CD4-positive, alpha-beta T cell (primary cell): ENCODE measurements at regions not wholly inside any gene's neighbourhood (a gene's known extent, or its start where the extent isn't known, plus 50 kb on each side); places are given as distances from the start of the nearest gene placed in this dataset.
A peak's percentile ranks its signal among the peaks of the same experiment; 100 is the strongest.

Experiments used
- ATAC-seq: fragments of 200-7000 bp; cut with Tn5 transposase; one replicate; pipeline ENCODE4 v1.10.0; 2022; ENCODE audit warnings: mild to moderate bottlenecking; ENCODE audit not compliant: poor library complexity
- CTCF ChIA-PET: fragments of 350-600 bp; sonication (Branson Sonifier 250); formaldehyde crosslinking; loops from one replicate; lab custom pipeline; 2021; ENCODE audit warnings: antibody characterized with exemption, inconsistent platforms; lab: Charles Lee
- POLR2A ChIA-PET: fragments of 350-600 bp; sonication (Branson Sonifier 250); formaldehyde crosslinking; loops from one replicate; lab custom pipeline; 2021; ENCODE audit warnings: antibody characterized with exemption, inconsistent platforms; lab: Charles Lee
- DNase-seq, 14 experiments: peaks; one replicate each; pipeline ENCODE4 v3.0.0-alpha.2; 2013 to 2020; ENCODE audit warnings: mixed read lengths in 2 of 14
- H3K27ac ChIP-seq, 2 donors: one replicate each; pipeline versions ENCODE4 v1.5.1 to v1.7.0; 2013; ENCODE audit warnings: low read length in 2 of 2, low read depth in 1 of 2, mild to moderate bottlenecking in 1 of 2
- H3K27me3 ChIP-seq, 2 experiments: 1 replicate in 1 of 2; 2 replicates in 1 of 2; pipeline versions ENCODE4 v1.6.1 to v1.7.0; 2013; ENCODE audit warnings: low read length in 2 of 2, control low read depth in 1 of 2, mild to moderate bottlenecking in 1 of 2, moderate library complexity in 1 of 2; ENCODE audit not compliant: insufficient read depth in 2 of 2, control insufficient read depth in 1 of 2
- H3K36me3 ChIP-seq: one replicate; pipeline ENCODE4 v1.6.1; 2013; ENCODE audit warnings: low read length, control low read depth; ENCODE audit not compliant: insufficient read depth
- H3K4me1 ChIP-seq: one replicate; pipeline ENCODE4 v1.6.1; 2013; ENCODE audit warnings: low read length, control low read depth; ENCODE audit not compliant: insufficient read depth
- H3K4me3 ChIP-seq: one replicate; pipeline ENCODE4 v1.5.1; 2013; ENCODE audit warnings: mild to moderate bottlenecking, low read length, moderate library complexity
- H3K9me3 ChIP-seq, 2 experiments: 1 replicate in 1 of 2; 2 replicates in 1 of 2; pipeline versions ENCODE4 v1.6.1 to v1.7.0; 2013; ENCODE audit warnings: low read length in 2 of 2, mild to moderate bottlenecking in 2 of 2, control low read depth in 1 of 2, moderate library complexity in 1 of 2; ENCODE audit not compliant: control insufficient read depth in 1 of 2, insufficient read depth in 1 of 2
- H3K27ac Mint-ChIP-seq: one replicate; pipeline ENCODE4 v1.8.0; 2020; ENCODE audit warnings: mixed read lengths
- H3K27me3 Mint-ChIP-seq: one replicate; pipeline ENCODE4 v1.8.0; 2021; ENCODE audit warnings: mixed read lengths
- H3K36me3 Mint-ChIP-seq: one replicate; pipeline ENCODE4 v1.8.0; 2021; ENCODE audit warnings: low read depth, mixed read lengths
- H3K4me1 Mint-ChIP-seq: one replicate; pipeline ENCODE4 v1.8.0; 2021; ENCODE audit warnings: low read depth, mixed read lengths
- H3K4me3 Mint-ChIP-seq: one replicate; pipeline ENCODE4 v1.8.0; 2020; ENCODE audit warnings: mild to moderate bottlenecking, mixed read lengths
- H3K9me3 Mint-ChIP-seq: one replicate; pipeline ENCODE4 v1.8.0; 2020; ENCODE audit warnings: mixed read lengths
- intact Hi-C, 2 experiments: fragments of 100-400 bp; cut with DNase I in 1 of 2; cut with micrococcal nuclease in 1 of 2; formaldehyde crosslinking; loops; one replicate each; pipeline versions ENCODE4 v1.15.1 to v1.9.0; 2023 to 2025; cut with DNase I, micrococcal nuclease
- TF ChIP-seq, protein P1 (sequence below): fragments of 200-600 bp; IDR thresholded peaks from one replicate; pipeline ENCODE4 v1.8.0; 2022; ENCODE audit warnings: antibody characterized with exemption, mild to moderate bottlenecking

DNA sequence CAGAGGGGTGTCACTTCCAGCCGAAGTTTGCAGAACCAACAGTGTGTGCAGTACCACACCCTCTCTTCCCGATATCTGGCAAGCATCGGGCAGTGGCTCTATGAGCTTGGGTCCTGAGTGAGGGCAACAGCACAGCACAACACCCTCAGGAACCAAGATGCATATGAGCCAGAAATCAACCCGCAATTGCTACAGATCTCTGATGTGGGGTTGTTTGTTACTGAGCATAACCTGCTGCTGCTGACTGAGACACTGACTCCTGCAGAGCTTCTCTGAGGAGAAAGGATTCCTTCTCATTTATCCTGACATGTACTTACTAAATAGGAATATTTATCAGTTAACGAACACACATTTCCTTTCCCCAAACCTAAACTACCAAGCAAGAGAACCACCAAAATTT lies 218.3 kb downstream of the RBFOX3 start:
- peaks cover 7% of the 10 kb centered on the region for H3K4me1 ChIP-seq
- peaks cover 68% of the 10 kb centered on the region for H3K27me3 Mint-ChIP-seq
- intact Hi-C loops: loop anchor here in 1 of 2 experiments (2.0 kb wide), 2 partner anchors 306 to 372 kb away; no protein-coding TSS in a partner anchor
- no peak for ATAC-seq
- H3K36me3 Mint-ChIP-seq: no peaks in the 10 kb centered on the region
- no peaks in the 10 kb centered on the region for H3K9me3 Mint-ChIP-seq
- H3K4me1 Mint-ChIP-seq: no peaks in the 10 kb centered on the region
- ChIA-PET CTCF (interaction anchor here (1.2 to 3.3 kb wide), 4 partner anchors 9 to 327 kb away, joined by 5 to 25 read pairs (median 10); no protein-coding TSS in a partner anchor), POLR2A (interaction anchor here (1.4 kb wide), 1 partner anchor 8 kb away, joined by 4 read pairs; no protein-coding TSS in a partner anchor)
- no peak overlapping the region for H3K27ac ChIP-seq
- H3K27me3 ChIP-seq: peaks cover 24 to 28% of the 10 kb centered on the region in 2 experiments
- no peak overlapping the region for H3K4me3 ChIP-seq
- no peak for DNase-seq
- no peaks in the 10 kb centered on the region for H3K36me3 ChIP-seq
- TF ChIP-seq, protein P1, sequence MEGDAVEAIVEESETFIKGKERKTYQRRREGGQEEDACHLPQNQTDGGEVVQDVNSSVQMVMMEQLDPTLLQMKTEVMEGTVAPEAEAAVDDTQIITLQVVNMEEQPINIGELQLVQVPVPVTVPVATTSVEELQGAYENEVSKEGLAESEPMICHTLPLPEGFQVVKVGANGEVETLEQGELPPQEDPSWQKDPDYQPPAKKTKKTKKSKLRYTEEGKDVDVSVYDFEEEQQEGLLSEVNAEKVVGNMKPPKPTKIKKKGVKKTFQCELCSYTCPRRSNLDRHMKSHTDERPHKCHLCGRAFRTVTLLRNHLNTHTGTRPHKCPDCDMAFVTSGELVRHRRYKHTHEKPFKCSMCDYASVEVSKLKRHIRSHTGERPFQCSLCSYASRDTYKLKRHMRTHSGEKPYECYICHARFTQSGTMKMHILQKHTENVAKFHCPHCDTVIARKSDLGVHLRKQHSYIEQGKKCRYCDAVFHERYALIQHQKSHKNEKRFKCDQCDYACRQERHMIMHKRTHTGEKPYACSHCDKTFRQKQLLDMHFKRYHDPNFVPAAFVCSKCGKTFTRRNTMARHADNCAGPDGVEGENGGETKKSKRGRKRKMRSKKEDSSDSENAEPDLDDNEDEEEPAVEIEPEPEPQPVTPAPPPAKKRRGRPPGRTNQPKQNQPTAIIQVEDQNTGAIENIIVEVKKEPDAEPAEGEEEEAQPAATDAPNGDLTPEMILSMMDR: no peak
- peaks cover 0 to 7% of the 10 kb centered on the region in 2 experiments for H3K9me3 ChIP-seq
- no peak overlapping the region for H3K4me3 Mint-ChIP-seq
- H3K27ac Mint-ChIP-seq: no peak overlapping the region

DNA sequence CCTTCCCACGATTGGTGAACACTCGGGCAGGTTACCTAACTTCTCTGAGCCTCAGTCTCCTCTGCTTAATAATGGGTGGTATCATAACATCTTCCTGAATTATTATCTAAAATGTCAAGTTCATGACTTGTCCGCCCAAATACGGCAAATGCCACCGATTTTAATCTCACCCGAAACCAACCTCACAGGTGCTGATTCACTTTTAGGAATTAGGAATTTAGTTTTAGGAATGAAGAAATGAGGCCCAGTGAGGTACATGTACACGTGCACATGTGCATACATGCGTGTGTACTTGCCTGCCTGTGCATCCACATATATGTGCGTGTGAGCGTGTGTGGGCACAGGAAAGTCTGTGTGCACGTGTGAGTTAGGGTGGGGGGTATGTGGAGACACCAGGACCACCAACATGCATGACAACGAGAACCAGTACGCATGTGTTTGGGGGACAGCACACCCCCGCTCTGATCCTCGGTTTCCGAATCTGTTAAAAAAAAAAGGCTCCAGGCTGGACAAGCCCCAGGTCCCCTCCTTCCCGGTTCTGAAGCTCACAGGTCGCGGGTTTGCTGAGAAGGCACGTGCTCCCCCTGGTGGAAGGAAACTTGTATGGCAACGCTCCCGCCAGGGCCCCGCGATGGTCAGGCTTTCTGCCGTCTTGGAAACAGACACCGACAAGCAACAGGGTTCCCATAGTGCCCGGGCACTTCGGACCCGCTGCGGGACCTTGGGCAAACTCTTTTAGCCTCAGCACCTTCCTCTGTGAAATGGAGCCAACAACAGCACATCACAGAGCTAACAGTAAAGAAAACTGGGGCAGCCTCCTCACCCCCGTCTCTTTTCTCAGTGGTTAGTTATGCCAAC lies 219.2 kb downstream of the RBFOX3 start:
- Histone ChIP-seq H3K4me3 (no peak overlapping the region), H3K4me1 (peaks cover 7% of the 10 kb centered on the region), H3K27ac (no peak overlapping the region), H3K36me3 (no peaks in the 10 kb centered on the region), H3K9me3 (peaks cover 0 to 8% of the 10 kb centered on the region in 2 experiments), H3K27me3 (peaks cover 24 to 28% of the 10 kb centered on the region in 2 experiments)
- peak; percentile 42 to 81 (median 56) for DNase-seq
- no peak overlapping the region for H3K27ac Mint-ChIP-seq
- H3K27me3 Mint-ChIP-seq: peaks cover 65% of the 10 kb centered on the region
- ChIA-PET POLR2A (interaction anchor here (1.4 kb wide), 1 partner anchor 9 kb away, joined by 4 read pairs; no protein-coding TSS in a partner anchor), CTCF (interaction anchor here (0.6 to 3.3 kb wide), 9 partner anchors 10 to 326 kb away, joined by 3 to 25 read pairs (median 7); no protein-coding TSS in a partner anchor)
- no peak overlapping the region for H3K4me3 Mint-ChIP-seq
- H3K4me1 Mint-ChIP-seq: no peaks in the 10 kb centered on the region
- intact Hi-C loops: loop anchor here (1.0 to 2.0 kb wide), 4 partner anchors 304 to 371 kb away; no protein-coding TSS in a partner anchor
- H3K36me3 Mint-ChIP-seq: no peaks in the 10 kb centered on the region
- no peaks in the 10 kb centered on the region for H3K9me3 Mint-ChIP-seq
- TF ChIP-seq, protein P1: peak; percentile 89
- ATAC-seq: peak; percentile 59

DNA sequence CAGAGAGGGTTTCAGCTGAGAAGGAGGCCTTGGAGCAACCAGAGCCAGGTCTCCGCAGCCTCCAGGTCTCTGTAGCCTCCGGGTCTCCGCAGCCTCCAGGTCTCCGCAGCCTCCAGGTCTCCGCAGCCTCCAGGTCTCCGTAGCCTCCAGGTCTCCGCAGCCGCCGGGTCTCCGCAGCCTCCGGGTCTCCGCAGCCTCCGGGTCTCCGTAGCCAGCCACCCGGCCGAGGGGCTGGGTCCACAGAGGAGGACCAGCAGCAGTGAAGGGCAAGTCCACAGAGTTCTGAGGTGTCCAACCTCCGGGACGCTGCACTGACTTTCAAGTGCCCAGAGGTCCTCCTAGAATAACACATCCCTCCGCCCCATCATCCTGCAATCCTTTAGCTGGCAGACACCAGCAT lies 221.0 kb downstream of the RBFOX3 start:
- Mint-ChIP-seq H3K4me3 (no peak overlapping the region), H3K9me3 (no peaks in the 10 kb centered on the region), H3K27me3 (peaks cover 65% of the 10 kb centered on the region), H3K36me3 (no peaks in the 10 kb centered on the region), H3K27ac (no peak overlapping the region), H3K4me1 (no peaks in the 10 kb centered on the region)
- H3K27ac ChIP-seq: no peak overlapping the region
- H3K27me3 ChIP-seq: peaks cover 24 to 28% of the 10 kb centered on the region in 2 experiments
- ATAC-seq (no peak), DNase-seq (no peak)
- H3K4me1 ChIP-seq: peaks cover 7% of the 10 kb centered on the region
- no peak overlapping the region for H3K4me3 ChIP-seq
- intact Hi-C loops: no loop called here
- ChIA-PET CTCF (interaction anchor here (1.5 kb wide), 1 partner anchor 11 kb away, joined by 4 read pairs; no protein-coding TSS in a partner anchor), POLR2A (no interaction called here)
- H3K36me3 ChIP-seq: no peaks in the 10 kb centered on the region
- TF ChIP-seq, protein P1: no peak
- H3K9me3 ChIP-seq: peaks cover 0 to 22% of the 10 kb centered on the region in 2 experiments
